AML-193 (cell line): ENCODE measurements at regions not wholly inside any gene's neighbourhood (a gene's known extent, or its start where the extent isn't known, plus 50 kb on each side); places are given as distances from the start of the nearest gene placed in this dataset.

Experiments
- DNase-seq, 2 experiments: peaks; one replicate each; lab custom pipeline; 2025; lab: John Stamatoyannopoulos, UW

DNA sequence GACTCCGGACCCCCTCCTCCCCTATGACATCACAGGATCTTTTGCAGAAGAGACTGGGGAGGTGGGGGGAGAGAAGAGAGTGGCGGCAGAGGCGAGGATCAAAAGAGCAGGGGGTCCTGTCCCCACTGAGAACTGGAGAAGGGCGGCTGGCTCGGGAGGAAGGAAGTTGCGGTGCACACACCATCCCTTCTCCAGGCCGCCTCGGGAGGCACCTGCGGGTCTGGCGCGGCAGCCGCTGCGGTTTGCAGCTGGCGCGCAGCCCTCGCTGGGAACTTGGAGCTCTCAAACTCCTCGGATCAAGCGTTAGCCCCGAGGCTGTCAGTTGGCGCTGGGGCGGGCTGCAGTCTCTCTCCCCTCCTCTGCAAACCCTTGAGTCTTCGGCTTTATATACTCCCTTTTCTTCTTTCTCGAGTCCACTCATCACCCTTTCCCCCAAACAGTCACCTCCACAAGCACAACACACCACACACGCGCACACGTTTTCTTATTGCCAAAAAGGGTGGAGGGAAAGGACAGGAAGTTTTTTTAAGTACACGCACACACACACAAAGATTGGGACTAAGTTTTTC, 180.7 kb downstream of the TBXT start:
- no peak for DNase-seq

DNA sequence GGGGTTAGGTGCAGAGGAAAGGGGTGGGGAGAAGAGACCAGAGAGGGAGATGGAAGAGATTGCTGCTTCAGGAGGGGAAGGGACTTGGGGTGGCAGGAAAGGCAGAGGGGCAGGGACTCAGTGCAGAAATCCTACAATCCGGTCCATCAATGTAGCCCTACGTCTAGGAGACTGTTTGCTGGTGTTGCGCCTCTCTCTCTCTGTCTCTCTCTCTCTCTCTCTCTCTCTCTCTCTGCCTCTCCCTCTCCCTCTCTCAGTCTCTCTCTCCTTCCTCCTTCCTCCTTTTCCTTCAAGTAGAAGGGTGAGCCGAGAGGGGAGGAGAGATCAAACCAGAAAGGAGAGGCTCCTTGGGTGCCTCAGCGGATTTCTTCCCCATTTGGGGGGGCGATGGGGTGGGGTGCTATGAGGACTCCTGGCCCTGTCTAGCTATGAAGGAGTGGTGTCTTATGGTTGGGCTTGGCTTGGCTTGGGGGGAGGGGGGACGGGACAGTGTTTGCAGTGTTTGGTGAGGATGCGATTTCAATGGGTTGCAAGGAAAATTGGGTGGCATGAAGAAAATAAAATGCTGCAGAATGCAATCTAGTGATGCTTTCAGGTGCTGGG, 181.2 kb downstream of the TBXT start:
- no peak for DNase-seq

DNA sequence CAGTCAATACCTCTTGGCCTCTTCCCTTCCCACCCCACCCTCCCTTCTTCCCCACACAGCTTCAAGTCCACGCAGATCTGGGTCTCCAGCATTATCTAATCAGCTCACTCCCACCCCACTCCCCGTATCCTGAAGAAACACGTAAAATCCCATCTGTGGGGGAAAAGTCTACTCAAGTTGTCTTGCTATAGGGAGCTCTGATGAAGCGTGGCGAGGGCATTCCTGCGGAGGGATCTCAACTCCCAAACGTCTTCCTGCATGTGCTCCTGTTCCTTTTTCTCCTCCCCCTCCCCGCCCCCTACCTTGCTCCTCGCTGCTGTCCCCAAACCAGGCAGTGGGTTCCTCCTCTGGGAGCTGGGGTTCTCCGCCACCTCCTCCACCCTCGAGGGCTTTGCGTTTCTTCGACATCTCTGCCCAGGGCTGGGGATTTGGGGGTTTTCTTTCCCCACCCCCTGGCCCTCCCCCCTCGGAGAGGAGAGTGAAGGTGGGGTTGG, 181.8 kb downstream of the TBXT start:
- DNase-seq: no peak

GRCh38 chr6:165985281-165985805, 182.3 kb downstream of the TBXT start:
- no peak for DNase-seq

DNA sequence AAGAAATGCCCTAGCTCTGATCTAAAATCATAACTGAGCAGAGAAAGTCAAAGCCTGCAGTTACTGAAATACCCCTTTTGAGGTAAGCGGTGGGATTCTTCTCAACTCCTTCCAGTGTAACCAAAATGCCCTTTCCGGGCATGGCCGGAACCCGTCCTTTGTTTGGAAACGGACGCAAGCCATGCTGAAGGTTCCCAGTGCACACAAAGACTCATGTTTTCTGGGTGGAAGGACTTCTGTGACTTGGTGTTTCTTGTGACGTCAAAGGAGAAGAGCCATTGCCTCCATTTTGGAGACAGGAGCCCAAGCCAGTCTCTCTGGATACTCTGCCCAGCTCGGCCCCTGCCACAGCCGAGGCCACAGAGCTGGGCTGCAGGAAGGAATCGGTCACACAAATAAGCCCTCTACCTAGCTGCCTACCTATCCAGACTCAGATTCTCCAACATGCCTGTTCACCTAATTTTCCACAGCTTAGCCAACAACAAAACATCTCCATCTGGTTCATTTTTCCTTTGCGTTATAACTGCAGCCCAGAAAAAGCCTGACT, 182.8 kb downstream of the TBXT start:
- no peak for DNase-seq

DNA sequence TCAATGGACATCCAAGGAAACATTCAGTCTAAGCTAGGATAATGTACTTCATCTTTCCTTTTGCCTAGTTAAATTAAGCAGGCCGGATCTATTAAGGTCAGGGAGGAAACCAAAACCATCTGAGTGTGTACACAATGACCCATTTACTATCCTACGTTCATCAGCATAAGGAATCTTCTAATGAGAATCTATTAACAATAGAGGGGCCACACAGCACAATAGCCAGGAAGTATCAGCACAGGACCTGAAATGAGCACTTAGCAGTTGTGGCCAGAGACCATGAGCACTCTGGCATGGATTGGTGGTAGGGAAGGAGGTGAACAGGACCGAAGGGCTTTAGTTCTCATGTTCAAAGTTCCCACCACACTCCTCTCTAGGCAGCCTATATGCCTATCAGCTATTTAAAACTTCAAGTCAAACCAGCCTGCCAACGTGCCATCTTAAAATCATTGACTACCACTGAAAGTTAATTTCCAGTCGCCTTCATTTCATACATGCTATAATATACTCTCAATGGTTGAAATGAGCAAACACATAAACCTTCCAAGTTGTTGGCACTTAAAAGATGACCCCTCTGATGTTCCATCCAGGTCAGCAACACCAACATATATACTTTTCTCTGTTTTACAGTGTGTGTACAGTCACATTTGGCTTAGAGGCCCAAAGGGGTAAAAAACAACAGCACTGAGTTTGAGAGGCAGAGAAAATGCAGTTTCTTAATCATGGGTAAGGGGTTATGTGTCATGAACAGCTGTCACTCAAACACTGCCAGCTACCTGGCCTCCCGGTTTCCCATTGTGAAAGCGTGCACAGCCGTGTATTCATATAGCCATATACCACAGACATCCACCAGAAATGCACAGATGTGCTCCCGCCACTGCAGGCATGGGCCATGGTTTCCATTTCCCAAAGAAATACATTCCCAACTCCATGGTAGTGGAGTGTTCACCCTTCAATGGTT, 184.3 kb downstream of the TBXT start:
- DNase-seq: no peak

- no peak for DNase-seq
Observed at GRCh38 chr6:165978476-165978875, 189.2 kb downstream of the TBXT start.

GRCh38 chr6:165976684-165977083, 191.0 kb downstream of the TBXT start:
- DNase-seq: no peak

- DNase-seq: no peak
Observed at GRCh38 chr6:165974817-165975216, 192.8 kb downstream of the TBXT start.

DNA sequence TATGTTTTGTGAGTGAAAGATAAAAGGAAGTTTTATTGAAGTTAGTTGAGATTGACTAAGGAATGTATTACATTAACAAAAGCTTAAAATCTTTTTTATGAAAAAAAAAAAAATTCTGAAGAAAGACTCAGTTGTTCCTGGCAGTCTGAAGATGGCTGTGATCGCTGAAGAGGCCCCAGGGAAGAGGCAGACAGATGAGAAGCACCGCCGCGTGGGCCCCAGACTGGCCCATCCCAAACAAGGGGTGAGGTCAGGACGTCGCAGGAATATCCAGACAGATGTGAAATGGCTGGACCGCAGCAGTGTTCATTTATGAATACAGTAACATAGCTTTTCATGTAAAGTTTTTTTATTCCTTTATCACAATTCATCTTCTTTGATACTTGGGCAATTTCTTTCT, 194.2 kb downstream of the TBXT start:
- no peak for DNase-seq

DNA sequence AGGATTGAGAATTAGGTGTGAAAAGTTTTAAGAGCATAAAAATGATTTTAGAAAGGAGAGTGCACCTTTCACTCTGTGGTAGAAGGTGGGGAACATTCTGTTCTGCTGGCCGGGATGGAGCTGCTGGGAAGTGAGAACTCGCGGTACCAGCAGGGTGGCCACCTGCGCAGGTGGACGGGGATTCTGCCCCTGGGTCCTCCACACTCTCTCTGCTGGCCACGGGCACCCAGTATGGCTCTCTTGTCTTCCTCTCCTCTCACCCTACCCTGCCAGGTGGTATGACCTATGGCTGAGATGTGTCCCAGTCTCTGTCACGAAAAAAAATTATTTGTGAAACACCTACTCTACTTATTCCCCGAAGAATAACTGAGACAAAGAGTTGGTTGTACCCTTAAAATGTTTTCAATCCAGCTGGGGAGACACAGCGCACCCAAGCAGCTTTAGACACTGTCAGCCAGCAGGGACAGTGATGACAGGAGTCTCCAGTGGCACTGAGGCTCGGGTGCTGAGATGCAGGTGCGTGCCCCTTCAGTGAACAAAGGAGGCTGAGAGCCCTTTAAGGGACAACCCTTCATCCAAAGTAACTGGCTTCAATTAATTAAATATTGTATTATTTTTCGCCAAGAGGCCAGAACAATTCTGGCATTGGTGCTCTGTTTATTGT, 195.4 kb downstream of the TBXT start:
- no peak for DNase-seq

- no peak for DNase-seq
Observed at GRCh38 chr6:165971202-165971601, 196.4 kb downstream of the TBXT start.

- no peak for DNase-seq
Observed at GRCh38 chr6:165970001-165970400, 197.7 kb downstream of the TBXT start.

- DNase-seq: no peak
Observed at GRCh38 chr6:165969184-165969583, 198.5 kb downstream of the TBXT start.

DNA sequence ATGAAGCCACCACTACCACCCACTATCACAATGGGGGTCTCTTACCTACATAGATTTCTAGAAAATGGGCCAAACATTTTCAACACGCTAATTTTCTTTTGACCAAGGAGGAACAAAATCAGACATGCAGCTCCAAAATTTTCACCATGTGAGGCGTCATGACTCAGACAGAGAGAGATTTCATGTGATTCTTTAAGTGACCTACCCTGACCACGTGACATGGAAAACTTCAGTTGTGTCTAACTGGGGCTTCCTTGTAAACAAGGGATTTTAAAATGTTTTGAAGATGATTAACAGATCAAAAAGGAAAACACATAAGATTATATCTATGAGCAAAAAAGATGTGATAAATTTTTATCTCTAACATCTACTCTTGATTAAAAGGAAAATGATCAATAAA, 199.2 kb downstream of the TBXT start:
- no peak for DNase-seq

- no peak for DNase-seq
Observed at GRCh38 chr6:165967810-165968407, 199.7 kb downstream of the TBXT start.

DNA sequence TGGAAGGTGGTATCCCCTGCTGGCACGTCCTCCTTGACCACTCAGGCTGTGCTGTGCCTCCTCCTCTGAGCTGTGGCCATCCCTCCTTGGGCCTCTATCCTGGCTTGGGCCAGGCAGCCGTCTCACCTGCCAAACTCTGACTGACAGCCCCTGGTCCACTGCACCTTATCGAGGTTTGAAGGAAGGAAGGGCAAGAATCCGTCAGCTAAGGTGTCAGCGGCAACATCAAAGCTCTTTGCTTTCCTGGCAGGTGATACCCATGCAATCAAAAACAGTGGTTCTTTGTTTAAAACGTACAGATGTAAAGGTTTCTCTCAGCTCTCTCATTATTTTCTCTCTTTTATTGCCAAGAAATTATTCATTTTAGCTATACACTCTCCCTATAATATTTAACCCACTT, 203.9 kb downstream of the TBXT start:
- no peak for DNase-seq

DNA sequence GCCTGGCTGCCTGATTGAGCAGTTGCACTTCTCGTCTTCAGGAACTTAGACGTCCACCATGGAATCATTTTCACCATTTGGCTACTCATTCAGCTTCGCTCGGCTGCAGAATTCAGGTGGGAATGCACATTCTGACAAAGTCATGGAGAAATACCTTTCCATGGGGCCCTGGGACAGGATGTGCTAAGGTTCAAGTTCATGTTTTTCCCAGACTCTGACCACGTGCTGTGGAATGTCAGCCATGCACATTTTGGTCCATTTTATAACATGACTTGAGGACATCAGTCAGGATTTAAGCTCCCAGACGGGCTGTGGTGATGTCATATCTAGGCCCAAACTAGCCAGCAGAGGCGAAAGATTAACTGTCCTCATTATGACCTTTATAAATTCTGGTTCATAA, 205.3 kb downstream of the TBXT start:
- DNase-seq: no peak

GRCh38 chr6:165961233-165961632, 206.4 kb downstream of the TBXT start:
- DNase-seq: no peak

GRCh38 chr6:165960695-165961094, 207.0 kb downstream of the TBXT start:
- no peak for DNase-seq

GRCh38 chr6:165959627-165960026, 208.0 kb downstream of the TBXT start:
- no peak for DNase-seq
